Neural progenitor cell (in vitro differentiated cells): ENCODE measurements at regions not wholly inside any gene's neighbourhood (a gene's known extent, or its start where the extent isn't known, plus 50 kb on each side); places are given as distances from the start of the nearest gene placed in this dataset.

Source experiments
- CTCF ChIP-seq: fragments of 200-600 bp; sonication (generic); IDR thresholded peaks from 2 replicates; pipeline ENCODE4 v1.5.1; 2017; ENCODE audit warnings: antibody characterized with exemption, mild to moderate bottlenecking
- EZH2phosphoT487 ChIP-seq: fragments of 200-600 bp; sonication (generic); IDR thresholded peaks from 2 replicates; pipeline ENCODE4 v1.6.1; 2017; ENCODE audit warnings: antibody characterized with exemption

DNA sequence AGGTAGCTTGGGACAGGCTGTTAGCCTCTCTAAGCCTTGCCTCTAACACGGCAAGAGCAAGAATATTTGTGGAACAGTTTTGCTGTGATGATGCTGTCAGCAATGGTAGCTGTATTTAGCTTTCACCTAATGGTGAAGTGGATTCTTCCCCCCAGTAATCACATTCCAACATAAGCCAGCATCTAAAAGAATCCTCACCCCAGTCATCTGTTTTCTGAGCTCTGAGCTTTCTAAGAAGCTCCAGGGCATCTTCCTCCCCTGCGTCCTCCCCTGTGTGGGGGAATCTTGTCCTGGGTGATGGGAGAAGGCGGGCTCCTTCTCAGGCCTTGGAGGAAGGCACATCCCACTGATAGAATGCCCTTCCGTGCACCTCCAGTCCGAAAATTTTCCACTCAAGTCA lies 367.6 kb downstream of the BRD1 start:
- no peak for TF ChIP-seq CTCF
- no peak for TF ChIP-seq EZH2phosphoT487
